Neuron (in vitro differentiated cells): ENCODE measurements at regions not wholly inside any gene's neighbourhood (a gene's known extent, or its start where the extent isn't known, plus 50 kb on each side); places are given as distances from the start of the nearest gene placed in this dataset.

Experiments used
- H2AFZ ChIP-seq: one replicate; pipeline ENCODE4 v1.6.1; 2013; ENCODE audit warnings: low read depth, mild to moderate bottlenecking, inconsistent platforms, low read length, moderate library complexity
- H3K27me3 ChIP-seq: one replicate; pipeline ENCODE4 v1.6.1; 2013; ENCODE audit warnings: low read length; ENCODE audit not compliant: insufficient read depth
- H3K36me3 ChIP-seq: one replicate; pipeline ENCODE4 v1.6.1; 2013; ENCODE audit warnings: low read length; ENCODE audit not compliant: insufficient read depth
- H3K4me1 ChIP-seq: one replicate; pipeline ENCODE4 v1.6.1; 2013; ENCODE audit warnings: low read length; ENCODE audit not compliant: insufficient read depth
- H3K4me3 ChIP-seq: 2 replicates; pipeline ENCODE4 v1.5.1; 2013; ENCODE audit warnings: mild to moderate bottlenecking, low read length, moderate library complexity
- H3K9me3 ChIP-seq: one replicate; pipeline ENCODE4 v1.6.1; 2013; ENCODE audit warnings: low read length

DNA sequence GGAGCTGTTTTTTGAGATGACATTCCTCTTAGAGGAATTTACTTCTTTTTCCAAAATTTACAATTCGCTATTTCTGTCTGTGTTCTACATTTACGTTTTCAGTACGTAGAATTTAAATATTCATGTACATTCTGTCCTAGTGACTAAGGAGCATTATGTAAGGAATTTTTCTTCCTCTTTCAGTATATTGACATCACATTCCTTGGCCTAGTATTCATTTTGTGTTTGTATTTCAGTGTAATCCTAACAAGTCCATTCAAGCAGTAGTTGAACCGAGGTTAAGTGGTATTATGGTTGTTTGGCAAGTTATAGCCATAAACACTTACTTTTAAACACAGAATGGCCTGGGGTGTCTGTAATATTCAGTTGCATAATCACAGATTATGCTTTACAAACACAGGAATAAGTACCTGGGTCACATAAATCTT is 465.2 kb downstream of the PCNX1 start:
- H2AFZ ChIP-seq: no peak overlapping the region
- no peaks in the 10 kb centered on the region for H3K9me3 ChIP-seq
- no peak overlapping the region for H3K4me3 ChIP-seq
- no peaks in the 10 kb centered on the region for H3K36me3 ChIP-seq
- peaks cover 8% of the 10 kb centered on the region for H3K4me1 ChIP-seq
- no peaks in the 10 kb centered on the region for H3K27me3 ChIP-seq

DNA sequence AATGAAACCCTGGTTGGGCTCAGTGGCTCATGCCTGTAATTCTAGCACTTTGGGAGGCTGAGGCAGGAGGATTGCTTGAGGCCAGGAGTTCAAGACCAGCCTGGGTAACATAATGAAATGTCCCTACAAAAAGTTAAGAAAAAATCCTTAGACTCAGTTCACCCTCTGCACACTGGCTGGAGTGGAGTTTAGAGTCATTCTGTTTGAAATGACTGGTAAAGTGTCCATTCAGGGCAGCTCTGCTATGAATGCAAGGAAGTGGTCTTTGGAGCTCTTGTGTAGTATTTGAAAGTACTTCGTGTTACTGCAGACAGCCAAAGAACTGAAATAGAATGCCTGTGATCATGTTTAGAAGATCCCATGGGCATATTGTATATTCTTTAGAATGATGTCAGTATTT is 466.5 kb downstream of the PCNX1 start:
- Histone ChIP-seq H3K4me1 (peaks cover 8% of the 10 kb centered on the region), H3K9me3 (no peaks in the 10 kb centered on the region), H3K36me3 (no peaks in the 10 kb centered on the region), H2AFZ (no peak overlapping the region), H3K27me3 (no peaks in the 10 kb centered on the region), H3K4me3 (no peak overlapping the region)

DNA sequence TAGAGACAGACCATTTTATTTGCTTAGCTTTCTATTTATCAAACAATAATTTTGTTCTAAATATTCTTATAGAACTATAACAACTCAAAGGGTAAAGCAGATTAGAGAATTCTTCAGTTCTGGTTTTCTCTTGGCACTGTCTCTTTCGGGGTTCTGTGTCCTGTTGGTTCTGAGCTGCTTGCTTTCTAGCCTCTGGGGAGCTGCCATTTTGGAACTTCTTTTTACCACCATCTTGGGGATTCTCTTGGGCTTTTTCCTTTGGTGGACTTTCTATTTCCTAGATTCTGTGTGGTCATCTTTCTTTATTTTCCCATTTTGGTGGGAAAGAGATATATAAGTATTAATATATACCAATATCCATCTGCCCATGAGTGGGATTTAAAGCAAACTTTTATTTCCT is 467.7 kb downstream of the PCNX1 start:
- H2AFZ ChIP-seq: no peak overlapping the region
- H3K27me3 ChIP-seq: no peaks in the 10 kb centered on the region
- H3K4me1 ChIP-seq: peaks cover 8% of the 10 kb centered on the region
- no peak overlapping the region for H3K4me3 ChIP-seq
- H3K36me3 ChIP-seq: no peaks in the 10 kb centered on the region
- H3K9me3 ChIP-seq: no peaks in the 10 kb centered on the region

DNA sequence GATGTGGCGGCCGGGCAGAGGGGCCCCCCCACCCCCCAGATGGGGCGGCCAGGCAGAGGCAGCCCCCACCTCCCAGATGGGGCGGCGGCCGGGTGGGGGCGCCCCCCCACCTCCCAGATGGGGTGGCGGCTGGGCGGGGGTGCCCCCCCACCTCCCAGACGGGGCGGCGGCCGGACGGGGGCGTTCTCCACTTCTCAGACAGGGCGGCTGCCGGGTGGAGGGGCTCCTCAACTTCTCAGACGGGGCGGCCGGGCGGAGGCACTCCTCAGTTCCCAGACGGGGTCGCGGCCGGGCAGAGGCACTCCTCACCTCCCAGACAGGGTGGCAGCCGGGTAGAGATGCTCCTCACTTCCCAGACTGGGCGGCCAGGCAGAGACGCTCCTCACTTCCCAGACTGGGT is 469.8 kb downstream of the PCNX1 start:
- H3K36me3 ChIP-seq: no peaks in the 10 kb centered on the region
- no peak overlapping the region for H2AFZ ChIP-seq
- H3K27me3 ChIP-seq: no peaks in the 10 kb centered on the region
- no peak overlapping the region for H3K4me3 ChIP-seq
- no peaks in the 10 kb centered on the region for H3K9me3 ChIP-seq
- peaks cover 5% of the 10 kb centered on the region for H3K4me1 ChIP-seq

DNA sequence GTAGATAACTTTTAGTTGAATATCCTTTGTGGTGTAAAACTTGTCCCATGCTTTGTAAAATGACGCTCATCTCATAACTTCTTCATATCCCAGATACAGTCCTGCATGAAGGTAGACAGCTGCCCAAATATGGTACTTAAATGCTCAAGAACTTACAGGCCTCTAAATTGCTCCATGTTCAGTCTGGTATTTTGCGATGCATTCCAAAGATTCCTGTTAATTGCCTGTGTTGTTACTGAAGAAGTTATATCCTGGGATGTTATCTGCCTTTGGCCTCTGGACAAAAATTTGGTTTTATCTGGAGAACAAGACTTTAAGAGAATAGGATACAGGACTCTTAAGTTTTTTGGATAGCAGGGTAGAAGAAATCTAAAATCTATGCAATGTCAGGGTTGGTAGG is 473.0 kb downstream of the PCNX1 start:
- Histone ChIP-seq H3K27me3 (no peaks in the 10 kb centered on the region), H3K4me1 (no peaks in the 10 kb centered on the region), H2AFZ (no peak overlapping the region)

DNA sequence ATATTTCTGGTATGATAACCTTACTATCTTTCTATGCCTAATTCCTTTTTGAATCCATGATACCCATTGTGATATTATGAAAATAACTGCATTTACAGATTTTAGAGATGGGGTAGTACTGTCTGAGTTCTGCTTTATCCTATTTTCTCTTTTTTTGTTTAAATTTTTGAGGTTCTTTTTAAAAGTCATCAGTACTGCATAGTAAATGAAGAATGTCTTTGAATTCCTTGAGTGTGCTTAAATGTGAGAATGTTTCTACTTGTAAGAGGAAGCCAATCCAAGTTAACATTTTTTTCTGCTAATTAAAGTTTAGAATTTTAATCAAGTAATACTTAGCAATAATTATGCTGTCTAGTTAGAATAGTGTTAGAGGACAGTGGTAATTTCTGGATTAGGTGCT is 474.6 kb downstream of the PCNX1 start:
- Histone ChIP-seq H2AFZ (no peak overlapping the region), H3K4me3 (no peak overlapping the region), H3K9me3 (no peaks in the 10 kb centered on the region), H3K27me3 (no peaks in the 10 kb centered on the region), H3K36me3 (no peaks in the 10 kb centered on the region), H3K4me1 (no peaks in the 10 kb centered on the region)

More for the DNA sequence above, 473.0 kb downstream of the PCNX1 start:
- H3K4me3 ChIP-seq: no peak overlapping the region
- H3K9me3 ChIP-seq: no peaks in the 10 kb centered on the region
- H3K36me3 ChIP-seq: no peaks in the 10 kb centered on the region

DNA sequence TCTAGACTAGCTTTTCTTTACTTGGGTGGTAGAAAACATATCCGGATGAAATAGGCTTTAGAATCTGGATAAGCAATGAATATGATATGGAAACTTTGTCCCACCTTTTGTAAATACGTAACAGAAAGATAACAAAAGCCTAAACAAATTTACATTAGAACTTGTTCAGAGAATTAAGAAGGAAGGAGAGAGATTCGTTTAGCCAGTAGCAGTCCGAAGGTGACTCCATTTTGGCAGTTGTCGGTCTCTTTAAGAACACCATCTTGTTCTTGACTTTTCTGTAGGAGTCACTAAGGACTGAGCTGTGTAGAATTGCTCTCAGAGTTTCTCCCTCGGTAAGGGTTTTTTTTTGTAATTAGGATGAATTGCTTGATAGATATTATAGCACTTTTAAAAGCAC is 475.1 kb downstream of the PCNX1 start:
- no peaks in the 10 kb centered on the region for H3K36me3 ChIP-seq
- H2AFZ ChIP-seq: no peak overlapping the region
- H3K27me3 ChIP-seq: no peaks in the 10 kb centered on the region
- H3K4me3 ChIP-seq: no peak overlapping the region
- H3K4me1 ChIP-seq: no peaks in the 10 kb centered on the region
- no peaks in the 10 kb centered on the region for H3K9me3 ChIP-seq

DNA sequence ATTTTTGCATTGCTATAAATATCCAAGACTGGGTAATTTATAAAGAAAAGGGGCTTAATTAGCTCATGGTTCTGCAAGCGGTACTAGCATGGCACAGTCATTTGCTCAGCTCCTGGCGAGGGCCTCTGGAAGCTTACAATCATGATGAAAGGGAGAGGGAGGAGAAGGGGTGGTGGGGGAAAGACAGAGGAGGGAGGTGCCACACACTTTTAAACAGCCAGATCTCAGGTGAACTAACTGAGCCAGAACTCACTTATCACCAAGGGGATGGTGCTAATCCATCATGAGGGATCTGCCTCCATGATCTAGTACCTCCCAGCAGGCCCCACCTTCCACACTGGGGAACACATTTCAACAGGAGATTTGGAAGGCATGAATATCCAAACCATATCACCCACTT is 476.3 kb downstream of the PCNX1 start:
- H3K36me3 ChIP-seq: no peaks in the 10 kb centered on the region
- no peak overlapping the region for H2AFZ ChIP-seq
- H3K4me1 ChIP-seq: no peaks in the 10 kb centered on the region
- no peaks in the 10 kb centered on the region for H3K27me3 ChIP-seq
- H3K9me3 ChIP-seq: no peaks in the 10 kb centered on the region
- no peak overlapping the region for H3K4me3 ChIP-seq

DNA sequence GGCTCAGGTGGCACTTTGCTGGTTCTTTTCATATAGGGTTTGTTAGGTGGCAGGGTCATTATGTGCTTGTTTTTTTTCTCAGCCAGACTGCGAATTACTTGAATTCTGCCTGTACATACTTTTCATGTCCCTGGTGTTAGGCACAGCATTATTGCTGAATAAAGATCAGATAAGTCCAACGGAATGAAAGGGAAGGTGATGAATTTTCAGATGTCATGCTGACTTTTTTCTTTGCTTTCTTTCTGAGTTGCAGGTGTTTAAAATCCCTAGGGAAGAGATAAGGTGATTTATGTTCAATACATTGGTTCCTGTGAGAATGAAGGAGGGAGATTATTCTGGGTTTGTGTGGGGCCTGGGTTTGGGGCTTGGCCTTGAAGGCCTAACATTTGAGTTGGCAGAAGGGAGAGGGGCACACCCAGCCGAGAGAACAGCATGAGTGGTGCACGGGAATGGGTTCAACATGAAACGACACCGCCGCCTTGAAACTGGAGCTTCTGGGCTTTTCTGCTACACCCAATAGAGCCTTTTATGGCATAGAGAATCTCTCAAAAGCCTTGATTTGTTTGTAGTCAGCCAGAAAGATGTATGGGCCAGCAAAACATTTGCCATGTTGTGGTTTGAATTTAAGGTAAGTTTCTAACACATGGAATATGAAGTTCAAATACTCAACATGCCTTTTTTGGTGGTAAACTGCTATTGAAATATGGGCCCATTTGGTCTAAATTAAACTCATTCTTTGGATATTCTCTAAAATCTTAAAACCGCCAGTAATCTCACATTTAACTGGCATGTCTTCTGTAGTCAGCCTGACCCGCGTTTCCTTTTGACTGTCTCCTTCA is 477.0 kb downstream of the PCNX1 start:
- no peaks in the 10 kb centered on the region for H3K36me3 ChIP-seq
- no peaks in the 10 kb centered on the region for H3K4me1 ChIP-seq
- H2AFZ ChIP-seq: no peak overlapping the region
- H3K27me3 ChIP-seq: no peaks in the 10 kb centered on the region
- H3K4me3 ChIP-seq: no peak overlapping the region
- no peaks in the 10 kb centered on the region for H3K9me3 ChIP-seq

DNA sequence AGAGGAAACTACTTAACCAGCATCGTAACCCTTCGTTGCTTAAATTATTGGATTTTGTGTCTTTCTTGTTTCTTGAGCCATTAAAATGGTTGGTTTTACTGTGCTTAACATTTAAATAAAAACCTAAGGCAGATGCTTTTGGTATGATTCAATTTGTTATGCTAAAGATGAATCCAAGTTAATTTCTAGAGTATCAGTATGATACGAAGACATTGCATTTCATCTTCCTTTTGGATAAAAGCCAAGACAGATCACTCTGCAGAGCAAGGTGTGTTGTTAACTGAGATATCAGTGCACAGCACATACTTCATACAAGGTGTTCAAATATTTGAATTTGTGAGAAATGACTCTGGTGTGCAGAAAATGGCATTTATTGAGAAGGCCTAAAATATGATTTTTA is 480.5 kb downstream of the PCNX1 start:
- Histone ChIP-seq H3K4me3 (no peak overlapping the region), H3K4me1 (no peaks in the 10 kb centered on the region), H3K9me3 (no peaks in the 10 kb centered on the region), H3K27me3 (no peaks in the 10 kb centered on the region), H2AFZ (no peak overlapping the region), H3K36me3 (no peaks in the 10 kb centered on the region)

DNA sequence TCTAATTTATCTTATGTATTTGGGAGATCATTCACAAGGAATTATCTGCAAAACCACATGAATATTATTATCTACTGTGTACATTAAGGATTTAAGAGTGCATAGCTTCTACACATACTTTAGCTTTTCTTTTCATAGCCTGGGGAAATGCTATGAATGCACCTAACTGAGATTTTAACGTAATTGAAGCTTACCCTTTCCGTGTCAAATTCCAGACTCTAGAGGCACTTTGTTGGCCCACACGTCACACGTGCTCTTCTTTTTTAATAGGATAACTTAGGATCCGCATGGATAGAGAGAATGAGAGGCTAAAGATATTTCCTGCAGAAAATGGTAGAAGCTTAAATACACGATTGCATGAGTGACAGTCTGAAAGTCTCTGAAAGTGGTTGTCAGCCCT is 481.1 kb downstream of the PCNX1 start:
- H3K27me3 ChIP-seq: no peaks in the 10 kb centered on the region
- H3K9me3 ChIP-seq: no peaks in the 10 kb centered on the region
- H3K4me1 ChIP-seq: no peaks in the 10 kb centered on the region
- H3K4me3 ChIP-seq: no peak overlapping the region
- H2AFZ ChIP-seq: no peak overlapping the region
- H3K36me3 ChIP-seq: no peaks in the 10 kb centered on the region

DNA sequence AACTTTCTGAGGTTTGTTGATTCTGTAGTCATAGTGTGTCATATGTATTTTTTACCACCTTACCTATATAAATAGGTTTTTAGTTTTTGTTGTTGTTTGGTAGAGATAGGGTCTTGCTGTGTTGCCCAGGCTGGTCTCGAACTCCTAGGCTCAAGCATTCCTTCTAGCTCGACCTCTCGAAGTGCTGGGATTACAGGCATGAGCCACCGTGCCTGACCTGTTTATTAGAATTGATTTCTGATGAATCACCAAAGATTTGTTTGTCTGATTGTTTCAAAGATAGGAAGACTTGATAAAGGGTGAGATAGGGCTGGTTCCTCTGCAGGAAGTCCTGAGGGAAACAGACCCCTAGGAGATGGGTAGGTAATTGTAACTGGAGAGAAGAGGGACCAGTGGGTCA is 481.6 kb downstream of the PCNX1 start:
- Histone ChIP-seq H3K9me3 (no peaks in the 10 kb centered on the region), H2AFZ (no peak overlapping the region), H3K4me3 (no peak overlapping the region), H3K36me3 (no peaks in the 10 kb centered on the region), H3K27me3 (no peaks in the 10 kb centered on the region), H3K4me1 (no peaks in the 10 kb centered on the region)

DNA sequence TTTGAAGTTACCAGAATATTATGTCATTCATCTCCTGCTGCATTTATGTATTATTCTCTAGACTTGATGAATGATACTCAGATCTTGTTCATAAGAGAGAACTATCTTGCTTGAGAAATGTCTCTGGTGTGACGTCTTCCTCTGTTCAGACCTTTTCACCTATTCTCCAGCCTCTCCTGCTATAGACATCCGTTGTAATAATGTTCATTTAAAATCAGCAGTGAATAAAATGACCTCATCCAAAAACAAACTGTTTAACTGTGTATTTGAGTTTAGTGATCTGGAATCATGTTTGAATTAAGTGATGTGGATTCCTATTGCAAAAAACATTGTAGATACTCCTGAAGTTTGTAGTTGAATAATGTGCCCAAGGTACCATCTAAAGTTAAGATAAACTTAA is 487.1 kb downstream of the PCNX1 start:
- Histone ChIP-seq H3K4me3 (no peak overlapping the region), H3K27me3 (no peaks in the 10 kb centered on the region), H3K4me1 (peaks cover 2% of the 10 kb centered on the region), H2AFZ (no peak overlapping the region), H3K9me3 (no peaks in the 10 kb centered on the region), H3K36me3 (no peaks in the 10 kb centered on the region)

DNA sequence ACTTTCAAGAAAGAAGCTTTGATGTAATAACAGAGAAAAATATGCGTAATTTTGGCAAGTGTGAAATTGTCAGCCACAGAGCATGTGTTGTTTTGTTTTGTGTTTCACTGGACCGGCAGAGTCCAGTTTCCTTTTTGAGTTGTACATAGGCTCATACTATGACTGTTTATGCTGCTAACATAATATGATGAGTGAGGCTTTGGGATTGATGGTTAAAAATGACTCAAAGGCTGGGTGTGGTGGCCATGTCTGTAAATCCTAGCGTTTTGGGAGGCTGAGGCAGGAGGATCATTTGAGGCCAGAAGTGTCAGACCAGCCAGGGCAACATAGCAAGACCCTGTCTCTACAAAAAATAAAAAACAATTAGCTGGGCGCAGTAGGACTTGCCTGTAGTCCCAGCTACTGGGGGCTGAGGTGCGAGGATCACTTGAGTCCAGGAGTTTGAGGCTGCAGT is 487.9 kb downstream of the PCNX1 start:
- Histone ChIP-seq H3K36me3 (no peaks in the 10 kb centered on the region), H2AFZ (no peak overlapping the region), H3K4me1 (peaks cover 2% of the 10 kb centered on the region), H3K4me3 (no peak overlapping the region), H3K27me3 (no peaks in the 10 kb centered on the region), H3K9me3 (no peaks in the 10 kb centered on the region)
